H9 (cell line): ENCODE measurements at regions not wholly inside any gene's neighbourhood (a gene's known extent, or its start where the extent isn't known, plus 50 kb on each side); places are given as distances from the start of the nearest gene placed in this dataset.

Experiments used
- DNase-seq: peaks from one replicate; pipeline ENCODE4 v3.0.0-alpha.2; 2017
- H2AFZ ChIP-seq: one replicate; pipeline ENCODE4 v1.6.1; 2013; ENCODE audit warnings: mild to moderate bottlenecking, low read length, control low read depth, moderate library complexity
- H2AK5ac ChIP-seq: 2 replicates; pipeline ENCODE4 v1.6.1; 2013; ENCODE audit warnings: low read length, control low read depth, mixed read lengths; ENCODE audit not compliant: insufficient read length
- H2BK120ac ChIP-seq: one replicate; pipeline ENCODE4 v1.6.1; 2013; ENCODE audit warnings: low read depth, mild to moderate bottlenecking, low read length, control low read depth, inconsistent platforms; ENCODE audit not compliant: poor library complexity, severe bottlenecking
- H2BK12ac ChIP-seq: 2 replicates; pipeline ENCODE4 v1.6.1; 2013; ENCODE audit warnings: low read length, control low read depth, mixed read lengths, low read depth; ENCODE audit not compliant: insufficient read length
- H2BK15ac ChIP-seq: 2 replicates; pipeline ENCODE4 v1.6.1; 2013; ENCODE audit warnings: low read depth, low read length, control low read depth
- H2BK20ac ChIP-seq: one replicate; pipeline ENCODE4 v1.6.1; 2013; ENCODE audit warnings: low read depth, mild to moderate bottlenecking, low read length, control low read depth, inconsistent platforms; ENCODE audit not compliant: poor library complexity, severe bottlenecking
- H2BK5ac ChIP-seq: 2 replicates; pipeline ENCODE4 v1.6.1; 2013; ENCODE audit warnings: low read length, control low read depth, mixed read lengths; ENCODE audit not compliant: insufficient read length
- H3K14ac ChIP-seq: 2 replicates; pipeline ENCODE4 v1.6.1; 2013; ENCODE audit warnings: low read length, control low read depth; ENCODE audit not compliant: insufficient read depth
- H3K18ac ChIP-seq: 2 replicates; pipeline ENCODE4 v1.6.1; 2013; ENCODE audit warnings: low read depth, mild to moderate bottlenecking, mixed read lengths, low read length, control low read depth; ENCODE audit not compliant: insufficient read length
- H3K23ac ChIP-seq: 2 replicates; pipeline ENCODE4 v1.6.1; 2013; ENCODE audit warnings: low read length, control low read depth, mixed read lengths, low read depth; ENCODE audit not compliant: insufficient read length
- H3K23me2 ChIP-seq: 2 replicates; pipeline ENCODE4 v1.6.1; 2013; ENCODE audit warnings: low read depth, mild to moderate bottlenecking, mixed read lengths, low read length, control low read depth; ENCODE audit not compliant: insufficient read length, poor library complexity, severe bottlenecking
- H3K27ac ChIP-seq: 2 replicates; pipeline ENCODE4 v1.5.1; 2013; ENCODE audit warnings: low read length, control low read depth, mixed read lengths, low read depth; ENCODE audit not compliant: insufficient read length
- H3K27me3 ChIP-seq: 2 replicates; pipeline ENCODE4 v1.6.1; 2013; ENCODE audit warnings: low read length, control low read depth, inconsistent platforms; ENCODE audit not compliant: insufficient read depth
- H3K4ac ChIP-seq: 2 replicates; pipeline ENCODE4 v1.6.1; 2013; ENCODE audit warnings: low read depth, mild to moderate bottlenecking, control low read depth, inconsistent platforms, low read length, moderate library complexity
- H3K4me1 ChIP-seq: 2 replicates; pipeline ENCODE4 v1.6.1; 2013; ENCODE audit warnings: low read length, control low read depth, inconsistent platforms; ENCODE audit not compliant: insufficient read depth
- H3K4me2 ChIP-seq: 2 replicates; pipeline ENCODE4 v1.6.1; 2013; ENCODE audit warnings: low read length, control low read depth, mixed read lengths; ENCODE audit not compliant: insufficient read length, insufficient read depth
- H3K56ac ChIP-seq: 2 replicates; pipeline ENCODE4 v1.6.1; 2013; ENCODE audit warnings: low read depth, mild to moderate bottlenecking, mixed read lengths, low read length, control low read depth; ENCODE audit not compliant: insufficient read length
- H3K79me1 ChIP-seq: 2 replicates; pipeline ENCODE4 v1.6.1; 2013; ENCODE audit warnings: low read depth, mild to moderate bottlenecking, moderate library complexity, low read length, control low read depth, inconsistent platforms; ENCODE audit not compliant: insufficient read depth, poor library complexity, severe bottlenecking
- H3K79me2 ChIP-seq: 2 replicates; pipeline ENCODE4 v1.6.1; 2013; ENCODE audit warnings: low read length, control low read depth, inconsistent platforms; ENCODE audit not compliant: insufficient read depth
- H3K9ac ChIP-seq: 2 replicates; pipeline ENCODE4 v1.6.1; 2013; ENCODE audit warnings: low read length, control low read depth, mixed read lengths; ENCODE audit not compliant: insufficient read length; ENCODE audit errors: extremely low read depth
- H3K9me3 ChIP-seq: one replicate; pipeline ENCODE4 v1.6.1; 2013; ENCODE audit warnings: low read depth, low read length, inconsistent platforms; ENCODE audit not compliant: control insufficient read depth
- H3T11ph ChIP-seq: one replicate; pipeline ENCODE4 v1.6.1; 2013; ENCODE audit warnings: mild to moderate bottlenecking, low read length, control low read depth, inconsistent platforms
- H4K20me1 ChIP-seq: one replicate; pipeline ENCODE4 v1.6.1; 2013; ENCODE audit not compliant: control insufficient read depth, insufficient read length, insufficient read depth
- H4K5ac ChIP-seq: 2 replicates; pipeline ENCODE4 v1.6.1; 2013; ENCODE audit warnings: low read depth, mild to moderate bottlenecking, mixed read lengths, low read length, control low read depth; ENCODE audit not compliant: insufficient read length
- H4K8ac ChIP-seq: replicated peaks from 2 replicates; pipeline ENCODE4 v1.6.1; 2013; ENCODE audit warnings: low read length, control low read depth, mixed read lengths, low read depth; ENCODE audit not compliant: insufficient read length
- H4K91ac ChIP-seq: 2 replicates; pipeline ENCODE4 v1.6.1; 2013; ENCODE audit warnings: low read depth, mild to moderate bottlenecking, moderate library complexity, mixed read lengths, low read length, control low read depth; ENCODE audit not compliant: insufficient read length
- H3K27ac Mint-ChIP-seq, 3 experiments: 2 replicates in 2 of 3; 3 replicates in 1 of 3; pipeline ENCODE4 v1.8.0; 2020 to 2021; ENCODE audit warnings: mixed read lengths in 3 of 3, mild to moderate bottlenecking in 1 of 3, moderate library complexity in 1 of 3
- H3K27me3 Mint-ChIP-seq: 2 replicates; pipeline ENCODE4 v1.8.0; 2021; ENCODE audit warnings: low read depth, mild to moderate bottlenecking, moderate library complexity, mixed read lengths
- H3K36me3 Mint-ChIP-seq, 3 experiments: 2 replicates in 2 of 3; 3 replicates in 1 of 3; pipeline ENCODE4 v1.8.0; 2020 to 2021; ENCODE audit warnings: low read depth in 3 of 3, mixed read lengths in 3 of 3; ENCODE audit not compliant: insufficient read depth in 1 of 3
- H3K4me1 Mint-ChIP-seq, 2 experiments: 2 replicates each; pipeline ENCODE4 v1.8.0; 2020; ENCODE audit warnings: mixed read lengths in 2 of 2
- H3K4me3 Mint-ChIP-seq, 2 experiments: 2 replicates in 1 of 2; 3 replicates in 1 of 2; pipeline ENCODE4 v1.8.0; 2020 to 2021; ENCODE audit warnings: mild to moderate bottlenecking in 2 of 2, mixed read lengths in 2 of 2, moderate library complexity in 1 of 2
- H3K9me3 Mint-ChIP-seq, 2 experiments: 2 replicates in 1 of 2; 3 replicates in 1 of 2; pipeline ENCODE4 v1.8.0; 2020; ENCODE audit warnings: mild to moderate bottlenecking in 2 of 2, mixed read lengths in 2 of 2, moderate library complexity in 1 of 2
- CTCF ChIP-seq: fragments of 200-600 bp; sonication (generic); conservative IDR thresholded peaks from 3 replicates; pipeline ENCODE4 v1.8.0; 2021; ENCODE audit warnings: antibody characterized with exemption, mild to moderate bottlenecking
- WGBS: extraction: QIAGEN DNeasy Blood & Tissue Kit; methylation state at CpG from one replicate; pipeline ENCODE4 v1.1.7; 2013; ENCODE audit warnings: missing lambda C conversion rate, low lambda C conversion rate, mixed read lengths; ENCODE audit not compliant: insufficient read length; ENCODE audit errors: extremely low coverage; 5-methylcytosine and 5-hydroxymethylcytosine counted together

GRCh38 chr17:77753691-77754245 is 204.7 kb upstream of the TNRC6C start:
- Mint-ChIP-seq H3K4me1 (peaks cover 10 to 28% of the 10 kb centered on the region in 2 experiments), H3K36me3 (peaks cover 2 to 4% (median 2%) of the 10 kb centered on the region in 3 experiments; a peak in 2 of 7 replicates), H3K27me3 (peaks cover 31% of the 10 kb centered on the region), H3K27ac (no peak overlapping the region), H3K9me3 (peaks cover 4 to 8% of the 10 kb centered on the region in 2 experiments; a peak in 4 of 5 replicates), H3K4me3 (no peak overlapping the region)
- Histone ChIP-seq H2BK20ac (no peak overlapping the region), H3T11ph (no peak overlapping the region), H4K20me1 (no peaks in the 10 kb centered on the region), H3K79me2 (no peaks in the 10 kb centered on the region), H3K4me1 (peaks cover 2% of the 10 kb centered on the region; the same call in 1 of the 2 replicates), H2BK15ac (no peak overlapping the region), H3K79me1 (no peaks in the 10 kb centered on the region), H3K27me3 (no peaks in the 10 kb centered on the region), H3K27ac (no peak overlapping the region), H4K91ac (no peak overlapping the region), H2BK12ac (no peak overlapping the region), H2AFZ (no peak overlapping the region), H3K23me2 (no peaks in the 10 kb centered on the region), H3K14ac (no peak overlapping the region), H3K23ac (no peak overlapping the region), H3K18ac (no peak overlapping the region), H3K56ac (no peak overlapping the region), H3K9me3 (no peaks in the 10 kb centered on the region), H2BK5ac (no peak overlapping the region), H3K9ac (no peak overlapping the region), H2AK5ac (no peak overlapping the region), H3K4me2 (no peak overlapping the region), H2BK120ac (no peak overlapping the region), H4K5ac (no peak overlapping the region), H3K4ac (no peak overlapping the region), H4K8ac (no peak overlapping the region)
- TF ChIP-seq CTCF = no peak
- WGBS = no CpG with 5 or more reads among the region's 12 CpGs
- no peak for DNase-seq
